NCI-H446 (cell line): ENCODE measurements at regions not wholly inside any gene's neighbourhood (a gene's known extent, or its start where the extent isn't known, plus 50 kb on each side); places are given as distances from the start of the nearest gene placed in this dataset.

Experiments used
- DNase-seq, 2 experiments: peaks; one replicate each; lab custom pipeline; 2025; lab: John Stamatoyannopoulos, UW

DNA sequence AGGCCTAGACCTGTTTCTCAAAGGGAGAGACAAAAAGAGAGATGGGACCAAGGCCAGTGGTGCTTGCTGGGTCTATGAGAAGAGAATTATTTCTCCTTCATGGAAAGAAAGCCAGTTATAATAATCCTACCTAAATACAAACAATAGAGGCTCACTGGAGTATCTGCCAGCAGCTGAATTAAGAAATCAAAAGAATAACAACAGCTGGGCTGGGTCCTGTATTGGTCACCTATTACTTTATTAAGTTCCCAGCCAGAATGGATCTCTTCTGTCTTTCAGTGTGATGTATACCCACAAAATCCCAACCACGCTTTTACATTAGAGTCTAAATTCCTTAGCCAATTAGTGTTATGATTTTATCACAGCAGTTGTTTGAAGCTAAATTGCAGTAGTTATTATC, 297.8 kb upstream of the DACH1 start:
- no peak for DNase-seq

DNA sequence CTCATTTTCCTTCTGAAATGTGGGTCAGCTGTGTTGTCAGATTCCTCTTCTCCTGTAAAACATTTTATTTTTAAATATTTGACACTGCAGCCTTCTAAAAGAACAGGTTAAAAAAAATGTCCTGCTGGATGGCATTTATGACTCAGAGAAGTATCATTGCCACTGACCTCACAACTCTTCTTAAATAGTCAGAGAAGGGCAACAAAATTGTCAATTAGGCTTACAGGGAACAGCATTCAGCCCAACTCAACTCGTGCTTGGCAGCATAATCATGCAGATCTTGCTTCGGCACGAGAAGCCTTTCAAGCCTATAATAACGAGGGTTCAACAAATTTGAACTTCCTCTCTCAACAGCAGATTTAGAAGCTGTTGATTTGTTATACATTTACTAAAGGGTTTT, 296.7 kb upstream of the DACH1 start:
- no peak for DNase-seq

GRCh38 chr13:72160977-72161376, 294.0 kb upstream of the DACH1 start:
- no peak for DNase-seq

- no peak for DNase-seq
Observed at GRCh38 chr13:72156760-72157159, 289.8 kb upstream of the DACH1 start.

DNA sequence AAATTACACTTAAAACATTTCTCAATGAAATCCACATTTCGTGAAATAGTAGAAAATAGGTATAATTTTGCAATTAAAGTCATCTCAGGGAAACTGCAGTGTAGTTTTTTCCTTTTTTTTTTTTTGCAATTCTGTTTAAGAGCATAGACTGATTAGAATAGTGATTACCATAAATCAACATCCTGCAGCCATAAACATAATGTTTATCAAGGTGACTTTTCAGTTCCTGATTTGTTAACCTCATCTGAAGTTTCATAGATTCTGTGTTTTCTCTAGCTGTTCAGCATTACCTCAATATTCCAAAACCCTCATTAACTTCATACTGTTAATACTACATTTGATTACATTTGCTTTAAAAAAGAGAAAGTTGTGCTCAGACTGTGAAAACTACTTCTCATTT, 286.3 kb upstream of the DACH1 start:
- no peak for DNase-seq

DNA sequence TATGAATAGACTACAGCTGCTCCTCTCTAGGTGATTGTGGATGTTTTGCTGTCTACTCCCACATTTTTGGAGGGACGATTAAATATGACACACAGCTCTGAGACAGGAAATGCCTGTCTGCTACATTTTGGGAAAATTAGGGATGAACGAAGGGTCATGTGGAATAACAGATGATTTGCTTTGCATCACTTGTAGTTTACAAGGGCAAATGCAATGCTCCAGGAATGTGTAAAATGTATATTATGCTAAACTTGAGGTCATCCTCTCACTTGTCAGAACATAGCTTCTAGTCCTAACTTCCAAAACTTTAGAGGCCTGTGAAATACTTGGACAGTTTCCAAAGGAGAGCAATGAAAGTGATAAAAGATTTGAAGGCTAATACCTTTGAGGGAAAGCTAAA, 284.2 kb upstream of the DACH1 start:
- DNase-seq = no peak

DNA sequence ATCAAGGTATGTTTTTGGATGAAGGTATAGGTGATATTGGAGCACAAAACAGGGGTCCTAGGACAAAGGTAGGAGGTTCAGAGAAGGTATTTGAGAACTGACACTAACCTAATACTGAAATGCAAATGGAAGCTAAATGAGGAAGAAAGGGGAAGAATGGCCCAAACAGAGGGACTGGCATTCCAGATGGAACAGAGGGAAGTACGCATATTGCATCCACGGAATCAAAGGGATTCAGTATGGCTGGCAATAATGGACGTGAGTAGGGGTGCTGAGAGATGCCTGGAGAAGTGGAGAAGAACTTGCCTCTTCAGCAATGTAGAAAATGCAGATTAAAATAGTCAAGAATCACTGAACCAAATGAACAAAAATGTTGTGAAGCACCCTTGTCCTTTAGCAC, 283.5 kb upstream of the DACH1 start:
- no peak for DNase-seq

GRCh38 chr13:72149701-72150100, 282.7 kb upstream of the DACH1 start:
- DNase-seq = no peak

DNA sequence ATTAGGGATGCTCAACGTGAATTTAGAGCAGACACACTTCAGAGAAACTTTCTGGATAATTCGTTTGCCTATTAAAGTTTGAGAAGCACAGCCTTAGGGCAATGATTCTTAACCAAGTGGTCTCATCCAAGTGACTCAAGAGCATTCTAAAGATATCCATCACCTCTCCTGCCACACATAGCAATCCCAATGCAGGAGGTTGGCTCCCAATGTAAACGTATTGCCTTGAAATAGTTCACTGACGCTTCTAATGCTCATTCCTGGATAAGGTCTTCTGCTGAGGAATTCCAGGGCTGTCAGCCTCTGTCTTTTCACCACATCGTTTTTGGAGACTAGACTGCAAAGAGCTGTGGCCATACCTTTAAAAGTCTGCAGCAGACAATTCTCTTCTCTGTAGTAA, 279.8 kb upstream of the DACH1 start:
- DNase-seq = no peak

DNA sequence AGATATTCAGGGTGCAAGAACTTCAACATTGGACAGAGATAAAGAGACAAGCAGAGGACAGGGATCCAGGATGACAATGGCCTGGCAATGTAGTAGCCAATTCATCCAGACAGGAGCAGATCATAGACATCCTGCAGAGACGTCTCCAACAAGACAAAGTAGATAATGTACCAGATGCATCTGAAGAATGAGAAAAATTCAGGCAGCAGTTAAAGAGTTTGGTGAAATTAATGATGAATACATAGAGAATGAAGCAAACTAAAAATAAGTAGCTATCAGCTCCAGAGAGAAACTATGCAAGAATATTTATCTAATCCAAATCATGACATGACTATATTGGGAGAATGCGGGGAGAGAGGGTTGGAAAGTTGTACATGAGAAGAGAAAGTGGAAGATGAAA, 278.4 kb upstream of the DACH1 start:
- DNase-seq = no peak

DNA sequence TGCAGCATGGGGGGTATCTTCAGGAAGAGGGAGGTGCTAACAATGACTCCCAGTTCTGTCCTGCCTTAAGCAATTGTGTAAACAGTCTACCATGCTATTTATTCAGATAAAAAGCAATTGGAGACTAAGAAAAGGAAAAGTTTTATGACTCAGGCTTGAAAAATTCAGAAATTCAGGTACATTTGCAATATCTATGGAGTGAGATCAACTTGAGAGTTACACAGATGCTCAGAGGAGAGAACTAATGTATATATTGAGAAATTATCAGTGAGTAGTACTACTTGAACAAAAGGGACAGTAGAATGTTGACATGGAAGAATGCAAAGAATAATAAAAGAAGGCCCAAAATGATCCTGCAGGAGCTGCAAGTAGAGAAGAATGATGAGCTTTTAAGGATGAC, 277.6 kb upstream of the DACH1 start:
- DNase-seq = no peak

DNA sequence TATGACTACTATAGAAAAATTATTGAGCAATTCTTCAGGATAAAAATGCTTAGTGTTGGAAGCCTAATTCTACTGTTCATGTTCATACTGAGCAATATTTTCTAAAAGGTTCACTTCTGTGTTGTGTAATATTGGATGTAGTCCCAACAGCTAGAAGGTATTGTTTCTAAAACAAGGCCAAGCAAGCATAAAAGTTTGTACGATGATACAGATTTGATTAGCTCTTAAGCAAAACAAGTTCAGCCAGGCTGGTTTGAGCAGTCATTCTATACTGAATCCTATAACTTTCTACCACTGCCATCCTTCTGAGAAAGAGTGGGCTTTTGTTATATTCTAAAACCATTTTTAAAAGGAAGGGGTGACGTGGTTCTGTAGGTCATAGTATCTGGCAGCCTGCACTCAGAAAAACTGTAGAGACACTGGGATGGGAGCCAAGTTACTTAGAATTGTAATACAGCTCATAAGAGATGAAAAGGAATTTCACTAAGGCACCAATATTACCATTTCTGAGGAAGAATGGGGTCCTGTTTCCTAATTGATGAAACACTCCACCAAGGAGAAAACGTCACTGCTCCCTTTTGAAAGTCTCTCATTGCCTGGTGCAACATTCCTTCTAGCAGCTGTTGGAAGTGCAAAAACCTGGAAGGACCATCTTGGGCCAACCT, 275.0 kb upstream of the DACH1 start:
- no peak for DNase-seq

GRCh38 chr13:72139192-72139591, 272.2 kb upstream of the DACH1 start:
- DNase-seq = no peak

GRCh38 chr13:72132075-72132474, 265.1 kb upstream of the DACH1 start:
- no peak for DNase-seq

DNA sequence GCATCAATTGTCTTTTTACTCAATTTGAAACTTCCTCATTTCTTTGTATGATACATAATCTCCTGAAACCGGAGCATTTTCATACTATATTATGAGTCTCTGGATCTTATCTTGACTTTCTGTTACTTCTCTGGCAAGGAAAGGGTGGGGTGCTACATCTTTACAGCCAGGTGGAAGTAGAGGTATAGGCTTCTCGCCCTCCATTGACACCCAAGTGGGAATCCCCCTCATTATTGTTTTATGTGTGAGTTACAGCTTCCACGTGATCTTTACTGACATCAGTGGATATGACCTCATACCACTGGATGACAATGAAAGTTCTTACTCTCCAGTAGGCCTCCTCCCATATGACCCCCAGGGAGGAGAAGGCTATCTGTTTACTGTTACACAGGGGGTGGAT, 262.1 kb upstream of the DACH1 start:
- no peak for DNase-seq

DNA sequence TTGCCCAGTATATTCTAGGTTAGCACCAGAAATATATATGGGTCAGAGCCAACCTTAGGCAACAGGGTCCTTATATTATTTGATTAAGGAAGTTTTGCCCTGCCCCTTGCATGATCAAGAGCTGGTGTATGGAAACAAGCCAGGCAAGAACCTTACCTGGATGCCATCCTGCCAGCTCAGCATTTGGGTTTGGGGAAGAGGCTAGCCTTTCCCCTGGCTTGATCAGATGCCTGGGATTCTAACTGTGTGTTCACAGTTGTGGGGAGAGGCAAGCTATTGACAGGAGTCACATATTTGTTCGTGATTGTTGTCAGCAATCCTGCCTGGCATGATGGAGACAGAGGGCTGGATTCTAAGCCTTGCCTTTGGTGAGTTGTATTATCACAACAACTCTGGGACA, 260.0 kb upstream of the DACH1 start:
- DNase-seq = no peak

GRCh38 chr13:72126424-72126823, 259.4 kb upstream of the DACH1 start:
- no peak for DNase-seq

DNA sequence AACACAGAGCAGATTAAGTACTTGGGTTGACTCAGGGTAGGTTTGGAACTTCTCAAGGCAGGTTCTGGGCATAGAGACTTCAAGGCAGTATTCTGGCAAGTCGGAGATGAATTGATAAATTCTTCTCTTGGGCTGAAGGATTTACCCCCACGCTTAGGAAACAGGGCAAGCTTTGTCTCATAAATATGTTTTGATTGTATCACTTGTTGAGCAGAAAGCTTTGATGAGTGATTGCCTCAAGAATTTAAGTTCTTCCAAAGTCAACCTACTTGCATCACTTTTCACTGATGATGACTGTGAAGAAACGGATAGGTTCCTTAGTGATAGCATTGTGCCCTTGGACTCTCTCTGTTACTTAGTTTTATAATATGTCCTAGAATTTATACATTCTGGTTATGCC, 258.6 kb upstream of the DACH1 start:
- DNase-seq = no peak

DNA sequence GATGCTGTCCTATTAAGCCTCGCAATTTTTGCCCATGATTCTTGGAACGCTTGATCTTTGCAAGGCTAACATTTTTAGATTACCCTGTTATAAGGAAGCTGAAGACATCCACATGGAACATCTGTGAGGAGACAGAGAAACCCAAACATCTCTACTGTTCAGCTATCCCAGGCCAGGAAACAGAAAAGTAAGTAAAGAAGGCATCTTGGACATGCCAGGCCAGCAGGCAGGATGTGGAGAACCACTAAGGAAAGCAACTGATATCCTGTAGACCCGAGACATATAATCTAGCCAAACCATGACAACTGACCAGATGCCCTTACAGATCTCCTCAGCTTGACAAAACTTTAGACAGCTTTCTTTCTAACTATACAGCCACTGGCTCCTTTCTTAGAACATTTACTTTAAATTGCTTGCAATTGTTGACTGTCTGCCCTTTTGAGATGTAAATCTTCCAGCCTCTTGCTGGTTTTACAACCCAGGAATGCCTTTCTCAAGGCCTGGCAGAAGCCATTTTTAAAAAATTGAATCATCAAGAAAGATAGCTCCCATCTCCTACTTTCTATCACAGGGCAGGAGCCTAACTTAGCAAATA, 255.8 kb upstream of the DACH1 start:
- no peak for DNase-seq

- no peak for DNase-seq
Observed at GRCh38 chr13:72121466-72121865, 254.5 kb upstream of the DACH1 start.

- DNase-seq = no peak
Observed at GRCh38 chr13:72120632-72121031, 253.6 kb upstream of the DACH1 start.

DNA sequence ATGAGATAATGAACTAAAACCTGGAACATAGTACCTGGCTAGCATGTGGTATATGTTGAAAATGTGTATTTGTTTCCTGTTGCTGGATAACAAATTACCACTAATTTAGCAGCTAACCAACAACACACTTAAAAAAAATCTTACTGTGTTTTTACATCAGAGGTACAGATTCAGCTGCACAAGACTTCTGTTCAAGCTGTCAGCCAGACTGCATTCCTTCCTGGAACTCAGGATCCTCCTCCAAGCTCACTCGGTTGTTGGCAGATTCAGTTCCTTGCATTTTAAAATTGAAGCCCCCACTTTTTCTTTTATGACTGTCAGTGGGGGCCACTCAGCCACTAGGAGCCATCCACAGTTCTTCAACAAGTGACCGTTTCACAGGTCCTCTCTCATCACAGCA, 246.9 kb upstream of the DACH1 start:
- DNase-seq = no peak

- no peak for DNase-seq
Observed at GRCh38 chr13:72113076-72113475, 246.1 kb upstream of the DACH1 start.

DNA sequence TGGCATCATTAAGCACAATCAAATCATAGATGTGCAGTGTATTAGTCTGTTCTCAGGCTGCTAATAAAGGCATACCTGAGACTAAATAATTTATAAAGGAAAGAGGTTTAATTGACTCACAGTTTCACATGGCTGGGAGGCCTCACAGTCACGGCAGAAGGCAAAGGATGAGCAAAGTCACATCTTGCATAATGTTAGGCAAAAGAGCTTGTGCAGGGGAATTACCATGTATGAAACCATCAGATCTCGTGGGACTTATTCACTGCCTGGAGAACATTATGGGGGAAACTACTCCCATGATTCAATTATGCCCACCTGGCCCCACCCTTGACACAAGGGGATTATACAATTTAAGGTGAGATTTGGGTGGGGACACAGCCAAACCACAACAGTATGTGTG, 245.2 kb upstream of the DACH1 start:
- no peak for DNase-seq
